Activated naive CD4-positive, alpha-beta T cell treated with anti-CD3 and anti-CD28 coated beads, Interleukin-2, amount 10 ng/mL, durations not matched to agents 7 days and 5 days (primary cell): ENCODE measurements at regions not wholly inside any gene's neighbourhood (a gene's known extent, or its start where the extent isn't known, plus 50 kb on each side); places are given as distances from the start of the nearest gene placed in this dataset.

Source experiments
- CTCF ChIA-PET: fragments of 350-600 bp; sonication (Branson Sonifier 250); formaldehyde crosslinking; loops from one replicate; lab custom pipeline; 2021; ENCODE audit warnings: antibody characterized with exemption; lab: Charles Lee
- DNase-seq: peaks from one replicate; pipeline ENCODE4 v3.0.0-alpha.2; 2020
- H3K27ac Mint-ChIP-seq: one replicate; pipeline ENCODE4 v1.8.0; 2021; ENCODE audit warnings: mild to moderate bottlenecking, moderate library complexity, mixed read lengths
- H3K27me3 Mint-ChIP-seq: one replicate; pipeline ENCODE4 v1.8.0; 2021; ENCODE audit warnings: mild to moderate bottlenecking, mixed read lengths
- H3K36me3 Mint-ChIP-seq: one replicate; pipeline ENCODE4 v1.8.0; 2021; ENCODE audit warnings: mixed read lengths
- H3K4me1 Mint-ChIP-seq: one replicate; pipeline ENCODE4 v1.8.0; 2021; ENCODE audit warnings: mixed read lengths
- H3K4me3 Mint-ChIP-seq: one replicate; pipeline ENCODE4 v1.8.0; 2021; ENCODE audit warnings: mild to moderate bottlenecking, moderate library complexity, mixed read lengths
- H3K9me3 Mint-ChIP-seq: one replicate; pipeline ENCODE4 v1.8.0; 2021; ENCODE audit warnings: mixed read lengths

DNA sequence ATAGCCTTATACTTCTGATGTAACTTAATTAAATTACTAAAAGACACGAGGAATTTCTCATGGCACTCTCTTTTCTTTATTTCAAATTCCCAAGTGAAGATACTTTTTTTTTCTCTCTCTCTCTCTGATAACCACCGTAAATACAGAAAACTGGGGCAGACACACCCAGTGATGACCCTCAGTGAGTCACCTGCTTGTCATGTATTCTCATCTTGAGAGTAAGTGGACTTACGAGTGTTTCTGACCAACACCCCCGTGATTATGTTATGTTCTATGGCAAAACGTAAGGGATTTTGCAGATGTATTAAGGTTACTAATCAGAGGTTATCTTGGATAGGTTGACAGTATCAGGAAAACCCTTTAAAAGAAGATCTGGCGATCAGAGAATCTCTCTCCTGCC is 348.8 kb upstream of the ZNF717 start:
- Mint-ChIP-seq H3K4me3 (no peak overlapping the region), H3K9me3 (peaks cover 8% of the 10 kb centered on the region), H3K36me3 (no peaks in the 10 kb centered on the region), H3K4me1 (no peaks in the 10 kb centered on the region), H3K27ac (no peak overlapping the region), H3K27me3 (no peaks in the 10 kb centered on the region)
- CTCF ChIA-PET, result no interaction called here
- no peak for DNase-seq

DNA sequence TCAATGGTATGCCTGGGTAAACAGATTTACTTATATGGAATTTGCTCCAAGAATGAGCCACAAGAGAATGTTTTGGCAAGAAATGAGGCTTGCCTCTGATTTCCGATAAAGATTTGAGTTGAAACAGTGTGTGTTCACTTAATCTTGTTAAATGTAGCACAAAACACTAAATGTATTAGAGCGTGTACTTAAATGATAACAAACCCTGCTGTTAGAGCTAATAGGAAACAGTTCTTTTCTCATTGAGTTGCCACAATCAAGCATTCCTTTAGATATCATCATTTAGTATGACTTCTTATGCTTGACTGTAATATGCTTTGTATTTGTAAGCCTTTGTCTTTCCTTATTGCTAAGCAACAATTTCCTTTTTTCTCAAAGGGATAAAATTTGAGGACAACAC is 353.6 kb upstream of the ZNF717 start:
- Mint-ChIP-seq H3K4me1 (no peaks in the 10 kb centered on the region), H3K4me3 (no peak overlapping the region), H3K9me3 (peaks cover 5% of the 10 kb centered on the region), H3K36me3 (no peaks in the 10 kb centered on the region), H3K27me3 (no peaks in the 10 kb centered on the region), H3K27ac (no peak overlapping the region)
- DNase-seq, result no peak
- CTCF ChIA-PET, result no interaction called here

DNA sequence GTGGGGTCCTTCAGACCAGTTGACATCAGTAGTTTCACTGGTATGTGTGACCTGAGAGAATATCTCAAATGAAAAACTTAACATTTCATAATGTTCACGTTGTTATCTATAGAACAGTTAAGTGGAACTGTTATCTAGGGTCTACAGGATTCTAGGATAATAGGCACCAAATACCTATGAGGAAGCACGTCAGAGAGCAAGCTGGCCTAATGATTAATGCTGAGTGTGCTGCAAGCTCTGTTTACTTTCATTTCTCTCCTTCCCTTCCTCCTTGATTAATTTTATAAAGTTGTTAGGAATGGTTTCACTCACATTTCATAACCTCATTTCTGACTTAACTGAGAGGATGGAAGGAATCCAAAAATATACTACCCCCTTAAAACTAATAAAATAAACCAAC is 362.5 kb upstream of the ZNF717 start:
- Mint-ChIP-seq H3K4me1 (no peaks in the 10 kb centered on the region), H3K27ac (no peak overlapping the region), H3K9me3 (peaks cover 8% of the 10 kb centered on the region), H3K4me3 (no peak overlapping the region), H3K27me3 (no peaks in the 10 kb centered on the region), H3K36me3 (no peaks in the 10 kb centered on the region)
- DNase-seq, result no peak
- CTCF ChIA-PET, result no interaction called here

DNA sequence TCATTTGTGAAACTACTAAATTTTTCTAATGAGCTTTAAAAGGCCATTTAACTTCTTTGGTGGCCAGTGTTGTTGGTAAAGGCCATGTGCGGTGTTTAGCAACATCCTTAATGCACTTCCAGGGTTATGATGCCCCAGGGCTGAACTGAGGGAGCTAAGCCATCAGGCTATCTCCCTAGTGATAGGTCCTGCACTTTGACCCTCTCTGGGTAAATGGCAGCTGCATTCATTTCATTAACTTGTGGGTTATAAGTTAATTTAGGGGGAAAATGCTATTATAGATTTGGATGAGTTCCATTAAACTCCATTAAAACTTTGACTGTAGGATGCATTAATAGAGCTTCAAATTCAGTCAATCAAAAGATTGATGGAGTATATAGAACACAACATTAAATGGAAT is 366.7 kb upstream of the ZNF717 start:
- no peaks in the 10 kb centered on the region for H3K27me3 Mint-ChIP-seq
- no peak overlapping the region for H3K27ac Mint-ChIP-seq
- CTCF ChIA-PET, result no interaction called here
- no peak overlapping the region for H3K4me3 Mint-ChIP-seq
- DNase-seq, result no peak
- H3K4me1 Mint-ChIP-seq, result no peaks in the 10 kb centered on the region
- no peaks in the 10 kb centered on the region for H3K36me3 Mint-ChIP-seq
- H3K9me3 Mint-ChIP-seq, result peaks cover 2% of the 10 kb centered on the region

DNA sequence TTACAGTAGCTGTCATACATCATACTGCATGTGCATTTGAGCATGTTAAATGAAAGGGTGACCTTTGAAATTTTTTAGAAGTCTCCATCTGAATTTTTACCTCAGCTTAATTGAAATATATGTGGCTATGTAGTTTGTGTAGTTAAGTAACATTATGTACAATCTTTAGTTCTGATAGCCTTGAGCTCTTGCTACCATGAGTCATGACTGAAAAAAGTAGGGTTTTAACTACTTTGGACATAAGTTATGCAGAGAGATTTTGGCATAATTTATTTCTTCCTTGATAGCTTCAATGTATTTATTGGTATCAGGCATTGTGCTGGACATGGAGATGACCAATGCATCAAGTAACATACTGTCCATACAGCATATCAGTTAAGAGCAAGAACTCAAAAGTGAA is 376.5 kb upstream of the ZNF717 start:
- Mint-ChIP-seq H3K36me3 (no peaks in the 10 kb centered on the region), H3K4me1 (no peaks in the 10 kb centered on the region), H3K27ac (no peak overlapping the region), H3K27me3 (no peaks in the 10 kb centered on the region), H3K9me3 (peaks cover 11% of the 10 kb centered on the region), H3K4me3 (no peak overlapping the region)
- DNase-seq, result no peak
- CTCF ChIA-PET, result no interaction called here

DNA sequence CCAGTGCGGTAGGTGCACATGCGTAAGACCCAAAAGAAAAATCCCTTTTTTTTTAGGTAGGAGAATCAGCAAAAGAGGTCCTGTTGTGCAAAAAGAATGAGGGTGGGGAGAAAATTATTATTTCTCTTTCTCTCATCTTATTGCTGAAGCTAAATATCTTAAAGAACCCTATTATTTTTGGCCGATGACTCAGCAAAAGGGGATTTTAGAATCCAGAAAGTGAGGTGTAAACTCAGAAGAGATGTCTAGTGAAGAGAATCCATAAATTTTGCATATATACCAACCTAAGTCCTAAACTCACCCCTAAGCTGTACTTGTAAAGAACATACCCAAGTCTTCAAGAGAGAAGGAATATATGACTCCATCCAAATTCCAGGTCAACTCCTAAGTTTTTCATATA is 386.3 kb upstream of the ZNF717 start:
- CTCF ChIA-PET, result no interaction called here
- Mint-ChIP-seq H3K9me3 (peaks cover 5% of the 10 kb centered on the region), H3K36me3 (no peaks in the 10 kb centered on the region), H3K4me3 (no peak overlapping the region), H3K4me1 (no peaks in the 10 kb centered on the region), H3K27me3 (no peaks in the 10 kb centered on the region), H3K27ac (no peak overlapping the region)
- no peak for DNase-seq

DNA sequence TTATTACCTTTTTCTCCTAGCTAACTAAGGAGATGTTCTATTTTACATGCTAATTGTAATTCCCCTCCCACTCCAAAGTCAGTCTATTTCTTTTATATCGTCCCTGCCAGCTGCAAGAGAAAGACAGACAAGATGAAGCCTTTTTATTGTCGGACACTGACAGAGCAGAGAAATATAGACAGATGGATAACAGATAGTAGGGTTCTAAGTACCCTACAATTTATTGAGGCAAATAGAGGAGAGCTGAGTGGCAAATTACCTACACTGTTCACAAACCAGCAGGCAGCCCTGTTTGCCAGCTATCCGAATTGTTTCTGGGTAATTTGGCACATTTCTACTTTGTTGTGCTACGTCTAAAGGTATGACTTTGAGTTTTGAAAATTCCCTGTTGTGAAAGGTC is 392.3 kb upstream of the ZNF717 start:
- H3K9me3 Mint-ChIP-seq, result peaks cover 14% of the 10 kb centered on the region

DNA sequence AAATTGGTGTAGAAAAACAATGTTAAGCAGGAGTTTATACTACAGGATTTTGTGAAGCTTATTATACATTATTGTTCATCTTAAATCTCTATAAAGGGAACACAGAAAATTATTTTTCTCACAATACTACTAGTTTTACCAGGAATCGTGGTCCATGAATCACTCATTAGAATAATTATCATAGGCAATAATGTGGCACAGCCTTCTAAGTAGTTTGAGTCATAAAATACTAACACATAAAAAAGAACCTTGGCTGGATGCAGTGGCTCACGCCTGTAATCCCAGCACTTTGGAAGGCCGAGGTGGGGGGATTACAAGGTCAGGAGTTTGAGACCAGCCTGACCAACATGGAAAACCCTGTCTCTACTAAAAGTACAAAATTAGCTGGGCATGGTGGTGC is 393.1 kb upstream of the ZNF717 start:
- no peaks in the 10 kb centered on the region for H3K36me3 Mint-ChIP-seq
- H3K27ac Mint-ChIP-seq, result no peak overlapping the region
- CTCF ChIA-PET, result no interaction called here
- no peaks in the 10 kb centered on the region for H3K27me3 Mint-ChIP-seq
- H3K4me3 Mint-ChIP-seq, result no peak overlapping the region
- H3K9me3 Mint-ChIP-seq, result peaks cover 13% of the 10 kb centered on the region
- no peaks in the 10 kb centered on the region for H3K4me1 Mint-ChIP-seq
- DNase-seq, result no peak

More for the DNA sequence above, 392.3 kb upstream of the ZNF717 start:
- DNase-seq, result no peak
- CTCF ChIA-PET, result no interaction called here
- no peaks in the 10 kb centered on the region for H3K4me1 Mint-ChIP-seq
- H3K27ac Mint-ChIP-seq, result no peak overlapping the region
- H3K4me3 Mint-ChIP-seq, result no peak overlapping the region
- H3K27me3 Mint-ChIP-seq, result no peaks in the 10 kb centered on the region
- H3K36me3 Mint-ChIP-seq, result no peaks in the 10 kb centered on the region

DNA sequence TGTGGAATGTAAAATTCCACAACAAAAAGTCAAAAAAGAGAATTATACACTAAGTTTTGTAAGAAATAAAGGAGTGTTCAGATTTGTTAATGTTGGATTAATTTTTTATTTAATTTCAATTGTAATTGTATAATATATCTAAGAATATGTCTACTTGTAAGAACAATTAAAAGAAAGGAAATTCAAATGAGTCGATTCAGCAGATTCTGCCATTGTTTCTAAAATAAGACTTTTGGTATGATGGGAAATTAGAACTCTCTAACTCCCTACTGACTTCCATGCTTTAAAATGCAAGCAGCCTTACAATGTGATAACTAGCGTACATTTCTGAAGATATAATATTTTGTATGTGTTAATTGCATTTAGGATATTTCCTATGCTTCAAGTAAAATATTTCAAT is 395.9 kb upstream of the ZNF717 start:
- no peaks in the 10 kb centered on the region for H3K27me3 Mint-ChIP-seq

DNA sequence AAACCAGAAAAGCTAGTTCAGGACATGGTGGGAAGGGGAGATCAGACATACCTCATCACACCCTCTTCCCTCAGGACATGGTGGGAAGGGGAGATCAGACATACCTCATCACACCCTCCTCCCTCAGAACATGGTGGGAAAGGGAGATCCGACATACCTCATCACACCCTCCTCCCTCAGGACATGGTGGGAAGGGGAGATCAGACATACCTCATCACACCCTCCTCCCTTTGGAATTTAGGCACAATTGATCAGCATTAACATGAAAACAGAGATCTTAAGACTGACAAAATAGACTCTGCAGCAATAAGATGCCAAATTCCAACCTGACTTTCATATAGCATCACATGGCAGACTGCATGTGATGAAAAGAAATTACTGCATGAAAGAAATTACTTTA is 412.7 kb upstream of the ZNF717 start:
- H3K9me3 Mint-ChIP-seq, result peaks cover 2% of the 10 kb centered on the region
- no peak for DNase-seq
- no peak overlapping the region for H3K27ac Mint-ChIP-seq
- H3K4me1 Mint-ChIP-seq, result no peaks in the 10 kb centered on the region
- CTCF ChIA-PET, result no interaction called here
- no peak overlapping the region for H3K4me3 Mint-ChIP-seq
- no peaks in the 10 kb centered on the region for H3K36me3 Mint-ChIP-seq
- no peaks in the 10 kb centered on the region for H3K27me3 Mint-ChIP-seq

More for the DNA sequence above, 395.9 kb upstream of the ZNF717 start:
- no peaks in the 10 kb centered on the region for H3K4me1 Mint-ChIP-seq
- H3K36me3 Mint-ChIP-seq, result no peaks in the 10 kb centered on the region
- H3K27ac Mint-ChIP-seq, result no peak overlapping the region
- no peak overlapping the region for H3K4me3 Mint-ChIP-seq
- CTCF ChIA-PET, result no interaction called here
- no peak for DNase-seq
- H3K9me3 Mint-ChIP-seq, result peaks cover 11% of the 10 kb centered on the region

DNA sequence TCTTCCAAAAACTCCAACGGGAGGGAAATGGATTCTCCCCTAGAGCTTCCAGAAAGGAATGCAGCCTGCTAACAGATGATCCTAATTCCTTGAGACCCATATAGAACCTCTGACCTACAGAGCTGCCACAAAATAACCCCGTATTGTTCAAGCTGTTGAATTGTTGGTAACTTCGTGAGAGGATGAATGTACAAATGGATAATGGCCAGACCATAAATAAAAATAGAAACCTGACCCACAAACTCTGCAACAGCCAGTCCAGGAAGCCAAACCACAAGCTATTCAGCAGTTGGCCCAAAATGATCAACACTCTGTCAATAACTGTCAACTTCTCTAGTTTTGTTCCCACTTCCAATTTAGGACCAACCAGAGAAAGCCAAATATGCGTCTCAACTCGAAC is 414.0 kb upstream of the ZNF717 start:
- no peaks in the 10 kb centered on the region for H3K36me3 Mint-ChIP-seq
- CTCF ChIA-PET, result no interaction called here
- DNase-seq, result no peak
- no peaks in the 10 kb centered on the region for H3K4me1 Mint-ChIP-seq
- H3K9me3 Mint-ChIP-seq, result peaks cover 6% of the 10 kb centered on the region
- H3K27ac Mint-ChIP-seq, result no peak overlapping the region
- no peaks in the 10 kb centered on the region for H3K27me3 Mint-ChIP-seq
- H3K4me3 Mint-ChIP-seq, result no peak overlapping the region

DNA sequence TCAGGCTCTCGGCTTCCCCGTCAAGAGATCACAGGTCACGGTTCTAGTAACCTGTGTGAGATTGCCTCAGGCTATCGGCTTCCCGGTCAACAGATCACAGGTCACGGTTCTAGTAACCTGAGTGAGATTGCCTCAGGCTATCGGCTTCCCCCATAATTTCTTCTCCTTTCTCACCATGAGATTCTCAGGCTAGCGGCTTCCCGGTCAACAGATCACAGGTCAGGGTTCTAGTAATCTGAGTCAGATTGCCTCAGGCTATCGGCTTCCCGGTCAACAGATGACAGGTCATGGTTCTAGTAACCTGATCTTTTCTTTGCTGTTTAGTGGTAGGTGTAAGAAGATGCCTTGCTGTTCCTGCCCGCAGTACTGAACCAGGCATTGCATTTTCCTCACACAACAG is 418.2 kb upstream of the ZNF717 start:
- DNase-seq, result no peak
- Mint-ChIP-seq H3K36me3 (no peaks in the 10 kb centered on the region), H3K4me1 (no peaks in the 10 kb centered on the region), H3K4me3 (no peak overlapping the region), H3K9me3 (peaks cover 17% of the 10 kb centered on the region), H3K27me3 (no peaks in the 10 kb centered on the region), H3K27ac (no peak overlapping the region)
- CTCF ChIA-PET, result no interaction called here

DNA sequence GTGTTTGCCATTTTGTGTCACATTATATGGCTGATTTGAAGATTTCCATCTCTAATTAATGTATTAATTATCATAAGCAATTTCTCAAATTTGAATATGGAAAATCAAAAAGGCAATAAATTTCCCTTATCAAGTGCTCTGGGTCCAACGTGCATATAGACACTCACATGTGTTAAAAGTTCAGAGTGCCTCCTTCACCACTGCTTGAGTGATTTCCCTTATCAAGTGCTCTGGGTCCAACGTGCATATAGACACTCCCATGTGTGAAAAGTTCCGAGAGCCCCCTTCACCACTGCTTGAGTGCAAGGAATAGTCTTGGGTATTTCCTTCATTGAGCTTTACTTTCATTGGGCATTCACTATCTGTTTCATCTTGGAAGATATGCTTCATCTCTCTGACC is 421.0 kb upstream of the ZNF717 start:
- H3K27me3 Mint-ChIP-seq, result no peaks in the 10 kb centered on the region
- CTCF ChIA-PET, result interaction anchor here (0.8 kb wide), 1 partner anchor 56 kb away, joined by 3 read pairs; no protein-coding TSS in a partner anchor
- no peak for DNase-seq
- no peaks in the 10 kb centered on the region for H3K4me1 Mint-ChIP-seq
- no peak overlapping the region for H3K27ac Mint-ChIP-seq
- peaks cover 18% of the 10 kb centered on the region for H3K9me3 Mint-ChIP-seq
- no peaks in the 10 kb centered on the region for H3K36me3 Mint-ChIP-seq
- H3K4me3 Mint-ChIP-seq, result no peak overlapping the region

DNA sequence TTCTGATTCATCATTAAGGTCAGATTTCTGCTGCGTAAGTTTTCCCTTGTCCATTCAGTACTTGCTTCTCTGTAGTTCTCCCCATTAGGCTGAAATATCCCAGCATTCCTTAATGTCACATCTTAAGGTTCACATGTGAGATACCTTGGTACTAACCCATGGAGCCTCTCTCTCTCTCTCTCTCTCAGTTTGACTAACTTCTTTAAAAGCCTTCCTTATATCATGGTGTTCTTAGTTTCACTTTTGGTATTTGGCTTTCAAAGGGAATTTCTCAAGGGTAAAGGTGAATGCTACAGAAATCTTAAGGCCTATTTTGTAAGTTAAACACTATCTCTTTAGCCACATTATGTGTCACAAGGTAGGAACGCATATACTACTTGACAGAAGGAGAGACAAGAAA is 427.3 kb upstream of the ZNF717 start:
- no peak overlapping the region for H3K4me3 Mint-ChIP-seq
- H3K9me3 Mint-ChIP-seq, result peaks cover 31% of the 10 kb centered on the region
- no peak for DNase-seq
- no peaks in the 10 kb centered on the region for H3K36me3 Mint-ChIP-seq
- CTCF ChIA-PET, result no interaction called here
- H3K27ac Mint-ChIP-seq, result no peak overlapping the region
- no peaks in the 10 kb centered on the region for H3K27me3 Mint-ChIP-seq
- H3K4me1 Mint-ChIP-seq, result no peaks in the 10 kb centered on the region

DNA sequence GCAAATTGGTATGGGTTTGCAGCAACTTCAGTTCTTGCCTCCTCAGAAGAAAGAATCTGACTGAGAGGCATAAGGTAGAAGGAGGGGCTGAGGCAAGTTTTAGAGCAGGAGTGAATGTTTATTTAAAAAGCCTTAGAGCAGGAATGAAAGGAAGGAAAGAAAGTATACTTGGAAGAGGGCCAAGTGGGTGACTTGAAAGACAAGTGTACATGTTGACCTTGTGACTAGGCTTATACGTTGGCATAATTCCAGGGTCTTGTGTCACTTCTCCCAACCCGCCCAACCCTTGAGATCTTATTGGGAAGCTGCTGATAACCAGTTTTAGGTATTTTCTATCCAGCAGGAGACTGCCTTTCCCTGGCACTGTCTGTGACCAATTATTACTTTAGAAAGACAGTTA is 436.9 kb upstream of the ZNF717 start:
- DNase-seq, result no peak
- no peaks in the 10 kb centered on the region for H3K36me3 Mint-ChIP-seq
- H3K9me3 Mint-ChIP-seq, result peaks cover 12% of the 10 kb centered on the region
- no peak overlapping the region for H3K27ac Mint-ChIP-seq
- H3K27me3 Mint-ChIP-seq, result no peaks in the 10 kb centered on the region
- H3K4me1 Mint-ChIP-seq, result no peaks in the 10 kb centered on the region
- CTCF ChIA-PET, result no interaction called here
- no peak overlapping the region for H3K4me3 Mint-ChIP-seq

DNA sequence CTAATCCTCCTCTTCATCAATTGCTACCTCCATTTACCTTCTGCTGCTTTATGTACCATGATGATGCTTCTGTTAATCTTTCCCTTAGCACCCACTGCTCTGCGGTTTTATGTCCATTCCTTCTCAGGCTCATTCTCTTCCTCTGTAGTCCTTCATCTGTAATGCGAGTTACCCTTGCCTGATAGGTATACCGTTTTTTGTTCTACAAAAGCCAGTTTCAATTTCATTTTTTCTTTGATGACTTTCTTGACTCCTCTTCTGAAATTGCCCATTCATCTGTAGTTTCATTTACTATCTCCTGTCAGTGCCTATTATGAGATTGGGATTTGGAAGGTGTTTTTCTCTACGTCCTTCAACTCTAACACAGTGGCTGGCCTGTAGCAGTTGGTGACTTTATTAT is 445.9 kb upstream of the ZNF717 start:
- peaks cover 14% of the 10 kb centered on the region for H3K9me3 Mint-ChIP-seq
- no peak overlapping the region for H3K4me3 Mint-ChIP-seq
- no peak overlapping the region for H3K27ac Mint-ChIP-seq
- no peaks in the 10 kb centered on the region for H3K36me3 Mint-ChIP-seq
- no peak for DNase-seq
- H3K27me3 Mint-ChIP-seq, result no peaks in the 10 kb centered on the region
- no peaks in the 10 kb centered on the region for H3K4me1 Mint-ChIP-seq
- CTCF ChIA-PET, result no interaction called here
